ENCODE measurements at regions not wholly inside any gene's neighbourhood (a gene's known extent, or its start where the extent isn't known, plus 50 kb on each side); places are given as distances from the start of the nearest gene placed in this dataset.
"Not testable (repeated sequence)": the region's sequence is repeated elsewhere in the genome, so short reads cannot be mapped to it uniquely, and the experiment has no call there.

DNA sequence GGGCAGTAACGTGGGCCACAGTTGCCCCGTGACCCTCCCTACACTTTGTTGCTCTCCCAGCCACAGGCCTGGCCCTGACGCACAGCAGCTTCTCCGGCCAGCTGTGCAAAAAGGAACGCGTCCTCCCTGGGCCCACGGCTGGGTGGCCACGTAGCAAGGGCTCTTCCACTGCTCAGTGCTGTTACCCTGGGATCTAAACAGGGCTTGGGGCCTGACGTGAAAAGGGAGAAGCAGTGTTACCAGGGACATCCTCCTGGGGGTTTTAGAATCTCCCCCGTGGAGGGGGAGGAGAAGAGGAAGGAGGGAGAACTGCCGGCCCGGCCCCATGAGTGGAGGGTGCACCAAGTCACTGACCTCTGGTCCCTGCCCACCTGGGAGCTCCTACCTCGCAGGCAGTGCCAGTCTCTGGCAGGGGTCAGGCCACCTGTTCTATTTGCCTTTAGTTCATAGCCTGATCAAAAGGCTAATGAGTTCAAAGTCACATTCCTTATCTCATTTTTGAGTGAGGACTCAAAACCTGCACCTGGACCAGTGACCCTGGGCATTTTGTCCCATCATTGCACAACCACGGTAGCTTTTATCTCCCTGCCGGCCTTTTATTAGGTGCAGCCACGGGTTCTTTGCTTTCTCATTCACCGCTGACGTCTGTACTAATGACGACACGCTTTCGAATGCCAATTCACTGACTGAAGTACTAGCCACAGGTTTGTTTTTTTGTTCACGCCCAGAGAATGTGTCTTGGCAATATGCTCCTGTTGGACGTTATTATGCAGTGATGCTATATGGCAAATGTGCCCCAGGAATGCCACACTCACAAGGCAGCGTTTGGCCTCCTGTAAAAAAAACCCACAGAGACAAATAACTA is 4424.6 kb upstream of the TPTE start:
- DNase-seq = not testable (repeated sequence)

DNA sequence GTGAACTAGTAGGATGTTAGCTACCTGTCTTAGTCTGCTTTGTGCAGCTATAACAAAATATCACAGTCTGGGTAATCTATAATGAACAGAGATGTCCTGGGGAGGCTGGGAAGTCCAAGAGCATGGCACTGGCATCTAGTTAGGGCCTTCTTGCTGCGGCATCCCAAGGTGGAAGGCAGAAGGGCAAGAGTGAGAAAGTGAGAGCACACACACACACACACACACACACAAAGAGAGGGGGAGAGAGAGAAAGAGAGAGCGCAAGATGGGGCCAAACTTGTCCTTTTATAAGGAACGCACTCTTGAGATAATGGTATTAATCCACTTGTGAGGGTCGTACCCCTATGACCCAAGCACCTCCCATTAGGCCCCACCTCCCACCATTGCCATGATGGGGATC is 4423.6 kb upstream of the TPTE start:
- not testable (repeated sequence) for DNase-seq

DNA sequence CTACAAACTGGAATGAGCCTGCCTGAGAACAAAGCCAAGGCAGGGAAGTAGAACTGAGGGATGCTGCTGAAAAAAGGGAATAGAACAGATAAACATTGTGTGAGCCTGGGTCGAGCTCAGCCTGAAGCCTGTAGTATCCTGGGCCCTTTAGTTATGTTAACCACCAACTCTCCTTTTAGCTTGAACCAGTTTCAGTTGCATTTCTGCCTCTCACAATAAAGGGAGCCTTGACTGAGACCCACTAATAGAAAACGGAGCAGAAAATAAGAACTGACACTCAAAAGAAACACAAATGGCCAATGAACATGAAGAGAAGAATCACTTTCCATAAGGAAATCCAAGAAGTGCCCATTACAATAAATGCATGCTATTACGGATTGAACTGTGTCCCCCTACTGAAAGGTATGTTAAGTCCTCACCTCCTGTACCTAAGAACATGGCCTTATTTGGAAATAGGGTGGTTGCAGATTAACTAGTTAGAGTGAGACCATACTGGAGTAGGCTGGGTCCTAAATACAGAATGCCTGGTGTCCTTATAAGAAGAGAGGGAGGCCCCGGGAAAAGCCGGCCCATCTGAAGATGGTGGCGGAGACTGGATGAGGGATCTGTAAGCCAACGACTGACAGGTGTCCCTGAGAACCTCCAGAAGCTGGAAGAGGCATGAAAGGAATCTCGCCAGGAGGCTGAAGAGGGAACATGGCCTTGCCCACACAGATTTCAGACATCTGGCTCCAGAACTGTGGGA is 4423.0 kb upstream of the TPTE start:
- DNase-seq = not testable (repeated sequence)

DNA sequence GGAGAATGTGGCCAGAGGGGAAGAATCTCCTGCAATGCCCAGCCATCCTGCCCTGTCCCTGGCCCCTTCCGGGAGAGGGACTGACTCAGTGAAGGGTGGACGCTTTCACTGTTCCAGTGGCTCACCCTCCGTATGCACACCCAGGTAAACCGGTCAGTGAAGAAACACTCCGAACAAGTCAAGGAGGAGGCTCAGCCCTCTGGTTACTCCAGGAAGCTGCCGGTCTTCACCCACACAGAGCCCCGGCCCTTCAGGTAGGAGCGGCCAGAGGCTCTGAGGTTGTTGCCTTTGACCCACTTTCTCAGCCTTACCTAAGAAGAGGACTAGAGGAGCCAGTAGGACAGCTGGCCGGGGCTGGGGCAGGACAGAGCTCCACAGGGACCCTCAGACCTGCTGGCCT is 4419.8 kb upstream of the TPTE start:
- DNase-seq = not testable (repeated sequence)

DNA sequence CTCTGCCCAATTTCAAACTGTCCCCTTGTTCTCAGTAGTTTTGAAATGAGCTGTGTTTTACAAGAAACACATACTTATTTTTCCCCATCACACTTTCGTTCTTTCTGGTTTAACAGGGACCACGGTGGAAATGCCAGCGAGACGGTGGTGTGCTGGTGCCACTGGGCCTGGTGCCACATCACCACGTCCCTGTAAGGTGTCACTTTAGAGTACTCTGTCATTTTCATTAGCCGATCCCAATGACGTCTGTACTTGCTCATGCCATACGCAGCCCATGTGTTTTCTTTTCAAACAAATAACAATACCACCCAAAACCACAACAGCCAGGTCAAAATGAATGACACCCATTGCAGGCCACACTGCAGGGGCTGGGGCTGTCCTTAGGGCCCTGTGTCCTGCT is 4416.8 kb upstream of the TPTE start:
- not testable (repeated sequence) for DNase-seq

DNA sequence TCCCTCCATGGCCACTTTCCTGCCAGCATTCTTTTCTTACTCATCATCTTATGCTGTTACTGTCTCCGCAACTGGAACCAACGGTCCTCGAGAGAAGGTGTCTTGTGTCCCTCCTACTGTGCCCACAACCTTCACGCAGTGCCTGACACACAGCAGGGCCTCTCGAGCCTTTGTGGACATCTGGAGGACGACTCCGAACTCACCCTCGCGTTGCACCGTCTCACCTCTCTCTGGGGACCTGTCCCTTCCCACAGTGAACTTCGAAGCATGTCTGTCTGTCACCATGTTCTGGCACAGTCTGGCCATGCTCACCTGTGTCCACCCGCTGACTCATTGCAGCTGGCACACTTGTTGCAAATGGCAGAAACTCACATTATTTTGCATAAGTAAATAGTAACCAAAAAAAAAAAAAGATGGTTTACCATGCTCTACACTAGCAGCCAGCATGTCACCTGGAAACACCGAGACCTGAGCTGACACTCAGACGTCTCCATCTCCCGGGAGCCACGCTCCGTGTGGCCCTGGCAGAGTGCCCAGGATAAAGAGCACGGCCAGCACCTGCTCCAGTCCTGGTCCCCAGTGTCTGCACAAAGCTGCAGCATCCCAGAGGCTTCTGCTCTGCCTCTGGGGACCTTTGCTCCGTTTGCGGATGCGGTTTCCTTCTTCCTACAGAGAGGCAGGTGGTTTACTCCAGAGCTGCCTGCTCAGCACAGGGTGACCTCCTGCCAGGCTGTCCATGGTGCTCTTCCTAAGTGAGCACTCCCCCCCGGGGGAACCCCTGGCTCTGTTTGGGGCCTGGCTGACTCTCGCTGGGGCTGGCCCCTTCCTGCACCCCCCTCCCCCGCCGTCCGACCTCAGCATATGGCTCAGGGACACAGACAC is 4414.5 kb upstream of the TPTE start:
- not testable (repeated sequence) for DNase-seq

DNA sequence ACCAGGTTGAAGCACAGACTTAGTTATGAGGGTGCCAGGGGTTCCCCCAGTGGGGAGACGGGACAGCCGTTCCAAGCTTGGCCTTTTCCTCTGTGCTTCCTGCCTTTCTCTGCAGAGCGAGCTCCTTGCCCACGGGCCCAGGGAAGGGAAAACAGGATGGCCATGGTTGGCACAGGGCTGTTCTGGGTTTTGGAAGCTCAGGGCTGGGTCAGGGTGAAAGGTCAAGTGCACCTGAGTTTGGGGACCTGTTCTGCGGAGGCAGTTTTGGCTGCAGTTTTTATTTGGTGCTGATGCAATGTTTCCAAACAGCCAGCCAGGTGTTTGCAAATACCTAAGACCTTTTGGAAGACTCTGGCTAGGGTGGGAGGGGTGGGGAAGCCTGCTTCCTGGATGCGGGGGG is 4412.5 kb upstream of the TPTE start:
- not testable (repeated sequence) for DNase-seq

DNA sequence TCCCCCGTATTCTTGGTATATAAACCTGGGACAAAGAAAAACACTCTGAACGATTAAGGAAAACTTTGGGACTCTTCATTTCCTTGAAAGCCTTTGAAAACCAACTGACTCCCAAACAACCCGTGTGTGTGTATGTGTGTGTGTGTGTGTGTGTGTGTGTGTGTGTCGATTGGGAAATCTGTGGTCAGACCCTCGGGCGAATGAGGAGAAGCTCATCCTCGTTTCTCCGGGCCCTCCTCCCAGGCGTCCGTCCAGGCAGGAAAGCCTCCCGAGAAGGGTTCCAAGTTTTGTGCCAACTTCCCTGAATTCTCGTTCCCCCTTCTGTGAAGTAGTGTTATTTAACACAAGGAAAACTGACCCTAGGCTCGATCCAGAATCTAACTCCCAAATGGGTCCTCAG is 4411.6 kb upstream of the TPTE start:
- DNase-seq = not testable (repeated sequence)

DNA sequence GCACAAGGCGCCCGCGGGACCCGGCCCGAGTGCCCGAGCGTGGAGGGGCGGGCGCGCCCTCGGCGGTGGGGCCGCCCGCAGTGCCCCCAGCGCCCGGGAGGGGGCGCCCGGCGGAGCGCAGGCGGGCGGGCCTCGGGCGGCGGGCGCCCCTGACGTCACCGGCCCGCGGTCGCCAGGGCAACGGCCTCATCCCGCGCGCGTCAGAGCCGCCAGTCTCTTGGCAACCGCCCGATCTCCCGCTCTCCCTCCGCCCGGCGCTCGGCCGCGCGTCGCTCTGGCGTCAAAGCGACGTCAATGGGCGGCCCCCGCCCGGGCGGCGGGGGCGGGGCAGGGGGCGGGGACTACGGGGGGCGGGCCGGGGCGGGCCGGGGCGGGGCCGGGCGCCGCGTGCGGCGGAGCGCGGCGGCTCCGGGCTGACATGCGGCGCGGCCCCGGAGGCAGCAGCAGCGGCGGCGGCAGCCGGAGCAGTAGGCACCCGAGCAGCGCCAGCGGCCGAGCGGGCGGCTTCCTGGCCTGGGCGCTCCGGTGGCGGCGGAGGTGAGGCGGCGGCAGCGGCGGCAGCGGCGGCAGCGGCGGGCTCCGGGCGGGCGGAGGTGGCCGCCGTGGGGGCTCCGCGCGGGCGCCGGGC is 4410.6 kb upstream of the TPTE start:
- DNase-seq = not testable (repeated sequence)

DNA sequence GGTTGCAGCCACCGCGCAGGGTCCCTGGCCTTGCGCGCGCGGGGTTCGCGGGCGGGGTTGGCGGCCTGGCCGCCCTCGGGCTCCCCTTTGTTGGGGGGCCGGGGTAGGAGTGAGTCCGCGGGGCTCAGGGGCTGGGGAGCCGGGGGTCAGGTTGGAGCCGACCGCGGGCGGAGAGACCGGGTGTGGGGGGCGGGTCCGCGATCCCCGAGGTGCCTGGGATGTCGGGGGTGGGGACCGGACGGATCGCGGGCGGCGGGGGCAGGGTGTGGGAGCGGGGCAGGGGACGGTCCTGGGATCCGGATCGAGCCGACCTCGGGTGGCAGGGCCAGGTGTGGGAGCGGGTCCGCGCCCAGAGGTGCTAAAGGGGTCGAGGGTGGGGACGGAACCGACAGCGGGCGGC is 4410.0 kb upstream of the TPTE start:
- DNase-seq = not testable (repeated sequence)

DNA sequence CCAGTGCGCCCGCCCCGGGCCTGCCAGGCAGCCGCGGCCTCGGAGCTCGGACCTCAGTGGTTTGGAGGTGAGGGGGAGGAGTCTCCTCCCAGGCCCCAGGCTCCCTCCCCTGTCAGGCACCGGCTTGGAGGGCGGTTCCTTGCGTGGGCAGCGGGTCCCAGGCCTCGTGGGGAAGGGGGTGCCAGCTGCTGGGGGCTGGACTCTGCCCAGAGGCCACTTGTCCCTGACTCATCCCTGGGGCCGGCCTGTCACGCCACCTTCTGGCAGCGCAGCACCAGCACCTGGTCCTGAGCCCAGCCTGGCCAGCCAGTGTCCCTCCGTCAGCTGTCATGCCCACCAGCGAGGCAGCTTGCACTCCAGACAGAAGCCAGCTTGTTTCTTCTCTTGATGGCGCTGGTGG is 4403.0 kb upstream of the TPTE start:
- not testable (repeated sequence) for DNase-seq

DNA sequence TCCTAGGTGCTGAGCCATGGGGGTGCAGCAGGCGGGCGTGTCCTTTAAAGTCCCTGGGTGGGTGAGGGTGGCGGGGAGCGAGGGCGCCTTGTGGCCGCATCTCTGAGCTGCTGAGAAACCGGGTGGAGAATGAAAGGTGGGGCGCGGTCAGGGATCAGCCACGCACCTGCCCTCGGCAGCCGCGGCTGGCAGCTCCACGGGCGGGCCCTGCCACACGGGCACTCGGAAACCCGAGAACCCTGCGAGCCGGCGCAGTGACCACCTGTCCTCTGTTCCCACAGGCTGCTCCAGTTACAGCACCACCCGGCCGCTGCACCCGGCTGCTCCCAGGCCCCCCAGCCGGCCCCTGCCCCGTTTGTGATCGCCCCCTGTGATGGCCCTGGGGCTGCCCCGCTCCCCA is 4400.5 kb upstream of the TPTE start:
- not testable (repeated sequence) for DNase-seq

DNA sequence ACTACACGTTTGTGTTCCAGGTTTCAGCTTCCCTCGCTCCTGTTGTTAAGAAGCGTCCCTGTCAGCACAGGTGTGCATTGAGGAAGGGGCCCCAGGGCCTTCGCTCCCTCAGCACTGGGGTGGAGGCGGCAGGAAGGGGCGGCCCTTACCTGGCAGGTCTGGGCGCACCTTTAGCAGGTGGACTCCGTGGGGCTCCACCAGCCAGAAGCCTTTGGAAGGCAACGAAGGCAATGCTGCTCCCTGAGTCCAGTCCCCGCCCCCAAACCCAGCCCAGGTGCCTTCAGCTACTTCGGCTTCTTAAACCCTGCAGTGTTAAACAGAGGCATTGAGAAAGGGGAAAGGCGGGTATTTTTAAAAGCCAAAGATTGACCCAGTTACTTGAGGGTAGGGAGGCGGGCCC is 4398.8 kb upstream of the TPTE start:
- DNase-seq = not testable (repeated sequence)

DNA sequence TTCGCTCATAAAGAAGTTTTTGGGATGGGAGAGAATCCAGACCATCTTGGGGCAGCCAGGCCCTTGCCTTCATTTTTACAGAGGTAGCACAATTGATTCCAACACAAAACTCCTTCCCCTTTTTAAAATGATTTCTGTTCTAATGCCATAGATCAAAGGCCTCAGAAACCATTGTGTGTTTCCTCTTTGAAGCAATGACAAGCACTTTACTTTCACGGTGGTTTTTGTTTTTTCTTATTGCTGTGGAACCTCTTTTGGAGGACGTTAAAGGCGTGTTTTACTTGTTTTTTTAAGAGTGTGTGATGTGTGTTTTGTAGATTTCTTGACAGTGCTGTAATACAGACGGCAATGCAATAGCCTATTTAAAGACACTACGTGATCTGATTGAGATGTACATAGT is 4398.2 kb upstream of the TPTE start:
- not testable (repeated sequence) for DNase-seq

DNA sequence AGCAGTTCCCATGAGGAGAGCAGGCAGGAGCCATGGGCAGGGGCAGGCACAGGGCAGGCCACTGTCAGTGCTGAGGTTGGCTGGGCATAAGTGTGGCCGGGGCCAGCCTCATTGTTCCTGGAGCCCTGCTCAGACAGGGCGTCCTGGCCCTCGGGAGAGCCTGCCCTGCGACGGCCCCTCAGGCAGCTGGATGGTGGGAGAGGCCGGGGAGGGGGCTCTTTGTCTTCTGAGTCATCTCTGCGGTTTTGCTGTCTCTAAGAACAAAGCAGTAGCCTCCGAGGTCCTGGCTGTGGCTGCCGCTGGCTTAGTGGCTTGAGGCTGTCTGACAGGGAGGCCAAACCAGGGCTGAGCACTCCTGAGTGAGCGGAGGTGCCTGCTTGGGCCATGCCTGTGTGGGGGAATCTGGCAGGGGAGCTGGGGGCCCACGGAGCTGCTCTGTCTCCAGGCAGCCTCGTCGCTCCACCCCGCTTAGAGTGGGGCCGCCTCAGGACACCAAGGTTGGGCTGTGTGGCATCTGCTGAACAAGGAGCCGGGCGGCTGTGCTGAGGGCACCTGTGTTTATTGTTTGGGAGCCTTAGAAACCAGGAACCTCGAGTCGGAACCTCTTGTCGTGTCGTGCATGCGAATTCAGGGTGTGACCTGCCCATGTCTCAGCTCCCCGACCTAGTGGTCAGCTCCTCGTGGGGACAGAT is 4395.7 kb upstream of the TPTE start:
- DNase-seq = peak; percentile 45

DNA sequence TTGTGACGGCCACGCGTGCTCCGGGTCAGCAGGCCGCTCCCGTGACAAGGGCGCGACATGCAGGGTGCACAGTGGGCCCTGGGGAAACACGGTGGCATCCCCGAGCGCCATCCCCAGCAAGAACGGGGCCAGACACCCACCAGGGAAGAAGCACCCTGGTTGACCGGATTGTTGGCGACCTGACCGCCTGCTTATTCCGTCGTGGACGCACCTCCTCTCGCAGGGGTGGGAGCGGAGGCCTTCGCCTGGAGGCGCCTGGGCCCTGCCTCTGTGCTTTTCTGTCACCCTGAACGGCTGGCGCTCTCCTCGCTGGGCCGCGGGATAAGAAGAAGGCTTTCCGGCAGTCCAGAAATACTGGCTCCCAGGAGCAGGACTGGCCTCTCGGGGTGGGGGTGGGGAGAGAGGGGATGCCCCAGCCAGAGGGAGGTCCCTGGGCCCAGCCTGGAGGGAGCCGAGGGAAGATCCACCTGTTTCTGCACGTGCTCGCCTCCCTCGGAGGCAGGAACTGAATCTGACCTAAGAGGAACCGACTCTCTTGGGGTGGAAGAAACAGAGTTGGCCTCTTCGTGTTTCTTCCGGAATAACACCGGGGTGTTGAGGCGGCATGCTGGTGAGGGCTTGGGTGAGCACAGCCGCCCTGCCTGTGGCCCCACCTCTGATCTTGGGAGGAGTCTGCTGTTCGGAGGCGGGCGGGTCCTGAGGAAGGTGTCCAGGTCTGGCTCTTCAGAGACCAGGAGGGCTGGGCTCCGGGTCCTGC is 4394.2 kb upstream of the TPTE start:
- not testable (repeated sequence) for DNase-seq

DNA sequence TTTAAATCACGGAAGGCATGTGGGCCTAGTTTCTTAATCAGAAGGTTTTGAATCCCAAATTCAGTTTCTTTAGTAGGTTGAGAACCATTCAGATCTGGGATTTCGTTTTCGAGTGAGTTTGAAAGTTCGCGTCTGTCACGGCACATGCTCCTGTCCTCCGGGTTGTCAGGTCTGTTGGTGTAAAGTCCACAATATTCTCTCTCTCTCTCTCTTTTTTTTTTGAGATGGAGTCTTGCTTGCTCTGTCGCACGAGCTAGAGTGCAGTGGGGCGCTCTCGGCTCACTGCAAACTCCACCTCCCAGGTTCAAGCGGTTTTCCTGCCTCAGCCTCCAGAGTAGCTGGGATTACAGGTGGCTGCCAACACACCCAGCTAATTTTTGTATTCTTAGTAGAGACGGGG is 4390.6 kb upstream of the TPTE start:
- not testable (repeated sequence) for DNase-seq

DNA sequence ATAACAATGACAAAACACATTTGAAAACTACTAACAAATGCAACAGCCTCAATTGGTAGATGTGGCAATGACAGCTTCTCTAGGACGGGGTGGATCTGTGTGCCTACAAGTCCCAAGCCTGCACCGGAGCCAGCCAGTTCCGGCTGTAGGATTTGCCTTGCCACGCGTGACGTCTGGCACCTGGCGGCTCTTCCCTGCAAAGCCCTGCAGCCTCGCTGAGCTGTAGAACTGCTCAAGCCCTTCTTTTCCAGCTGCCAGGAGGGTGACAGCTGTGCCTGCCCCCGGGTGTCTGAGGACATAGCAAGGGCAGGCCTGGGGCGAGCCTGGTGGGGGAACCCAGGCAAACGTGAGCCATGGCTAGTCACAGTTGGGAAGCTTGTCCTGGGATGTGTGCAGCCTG is 4388.0 kb upstream of the TPTE start:
- not testable (repeated sequence) for DNase-seq

DNA sequence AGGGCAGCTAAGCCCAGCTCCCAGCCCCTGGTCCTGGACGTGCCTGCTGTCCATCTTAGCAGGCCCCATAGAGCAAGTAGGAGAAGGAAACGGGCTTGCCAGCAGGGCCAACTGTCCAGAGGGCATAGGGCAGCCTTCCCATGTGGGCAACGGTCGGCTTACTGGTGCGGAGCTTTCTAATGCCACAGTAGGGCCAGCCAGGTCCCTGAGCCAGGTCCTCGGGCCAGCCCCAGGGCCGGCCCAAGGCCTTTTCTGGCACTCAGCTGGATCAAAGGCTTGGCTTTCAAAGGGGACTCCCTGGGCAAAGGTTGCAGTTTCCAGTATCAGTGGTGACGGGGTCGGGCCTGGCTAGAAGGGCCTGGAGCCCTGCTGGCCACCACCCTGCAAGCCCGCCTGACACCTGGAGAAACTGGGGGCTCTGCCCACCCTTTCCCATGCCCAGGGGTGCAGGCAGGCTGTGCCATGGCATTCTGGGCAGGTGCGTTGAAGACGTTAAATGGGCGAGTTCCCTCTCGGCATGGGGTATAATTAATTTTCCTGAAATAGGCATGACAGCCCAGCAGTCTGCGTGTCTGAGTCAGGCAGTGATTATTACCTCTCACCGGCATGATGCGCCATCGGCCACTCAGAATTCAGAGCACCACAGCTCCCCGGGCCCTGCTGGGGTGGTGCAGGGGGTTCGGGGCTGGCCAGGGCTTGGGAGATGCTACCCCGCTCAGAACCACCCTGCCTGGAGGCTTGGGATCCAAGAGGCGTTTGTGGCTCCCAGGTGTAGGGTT is 4387.3 kb upstream of the TPTE start:
- not testable (repeated sequence) for DNase-seq

DNA sequence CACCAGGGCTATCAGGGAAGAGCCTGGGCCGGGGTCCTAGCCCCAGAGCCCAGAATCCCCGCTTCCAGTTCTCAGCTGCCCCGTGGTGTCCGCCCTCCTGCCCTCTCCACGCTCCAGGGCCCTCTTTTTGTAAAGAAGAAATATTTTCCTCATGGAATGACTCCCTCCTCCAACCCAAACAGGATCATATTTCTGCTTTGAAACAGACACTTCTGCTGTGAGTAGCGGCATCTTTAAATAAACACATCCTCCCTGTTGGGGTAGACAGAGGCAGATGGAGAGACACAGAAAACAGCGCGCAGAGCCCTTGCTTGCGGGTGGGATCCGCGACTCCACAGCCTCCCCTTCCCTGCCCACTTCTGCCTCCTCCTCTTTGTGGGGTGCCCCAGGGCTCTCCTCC is 4384.7 kb upstream of the TPTE start:
- DNase-seq = not testable (repeated sequence)
